Endothelial cell of umbilical vein (primary cell): ENCODE measurements at regions not wholly inside any gene's neighbourhood (a gene's known extent, or its start where the extent isn't known, plus 50 kb on each side); places are given as distances from the start of the nearest gene placed in this dataset.
A peak's percentile ranks its signal among the peaks of the same experiment; 100 is the strongest.

Source experiments
- BruUV-seq: library from RNA; stranded (reverse); fragments of 400-500 nt; replicated peaks from 2 replicates; lab custom pipeline; 2021; lab: Mats Ljungman, UMichigan
- CTCF ChIA-PET: fragments of 300-600, 350-600 bp; sonication (Branson Sonifier 250); formaldehyde crosslinking; loops from one replicate; lab custom pipeline; 2021; ENCODE audit warnings: antibody characterized with exemption, inconsistent platforms; lab: Charles Lee
- POLR2A ChIA-PET: fragments of 300-600, 350-600 bp; sonication (Branson Sonifier 250); formaldehyde crosslinking; loops from one replicate; lab custom pipeline; 2021; ENCODE audit warnings: antibody characterized with exemption, inconsistent platforms; lab: Charles Lee
- DNase-seq: peaks from one replicate; pipeline ENCODE4 v3.0.0-alpha.2; 2011; ENCODE audit warnings: low read depth, low spot score
- FAIRE-seq: peaks from 2 replicates; lab custom pipeline; 2011; peaks lifted over from hg19 to GRCh38; lab: Jason Lieb, UNC
- H2AFZ ChIP-seq: 2 replicates; pipeline ENCODE4 v1.6.0; 2012; ENCODE audit warnings: low read depth, low read length, control low read depth, inconsistent platforms
- H3K27ac ChIP-seq: 2 replicates; pipeline ENCODE4 v1.5.1; 2011; ENCODE audit warnings: low read depth, mild to moderate bottlenecking, control low read depth, low read length, moderate library complexity; ENCODE audit not compliant: insufficient read depth
- H3K27me3 ChIP-seq, 2 experiments: 2 replicates each; pipeline versions ENCODE4 v1.6.0 to v1.6.1; 2011; ENCODE audit warnings: low read length in 2 of 2, mixed read lengths in 1 of 2; ENCODE audit not compliant: control insufficient read depth in 2 of 2, insufficient read depth in 2 of 2
- H3K36me3 ChIP-seq, 2 experiments: 2 replicates in 1 of 2; 3 replicates in 1 of 2; pipeline ENCODE4 v1.5.1; 2011; ENCODE audit warnings: low read length in 2 of 2, mild to moderate bottlenecking in 1 of 2, moderate library complexity in 1 of 2; ENCODE audit not compliant: control insufficient read depth in 2 of 2, insufficient read depth in 2 of 2; ENCODE audit errors: extremely low read depth in 1 of 2
- H3K4me1 ChIP-seq: 3 replicates; pipeline ENCODE4 v1.5.1; 2011; ENCODE audit warnings: mild to moderate bottlenecking, low read length; ENCODE audit not compliant: control insufficient read depth, insufficient read depth; ENCODE audit errors: extremely low read depth
- H3K4me2 ChIP-seq: 2 replicates; pipeline ENCODE4 v1.6.1; 2011; ENCODE audit warnings: low read length, control low read depth, mixed read lengths; ENCODE audit not compliant: insufficient read depth
- H3K4me3 ChIP-seq, 3 experiments: fragments of 200-600 bp in 1 of 3; sonication (generic), shearing (Covaris generic) in 1 of 3; replicated peaks in 1 of 3; 2 replicates each; pipeline ENCODE4 v1.5.1; 2011 to 2016; ENCODE audit warnings: control low read depth in 3 of 3, low read length in 3 of 3, mild to moderate bottlenecking in 2 of 3, inconsistent platforms in 1 of 3, low read depth in 1 of 3, moderate library complexity in 1 of 3; ENCODE audit not compliant: insufficient read depth in 1 of 3
- H3K79me2 ChIP-seq: 2 replicates; pipeline ENCODE4 v1.6.0; 2012; ENCODE audit warnings: low read length, inconsistent platforms; ENCODE audit not compliant: control insufficient read depth, insufficient read depth
- H3K9ac ChIP-seq: replicated peaks from 2 replicates; pipeline ENCODE3; 2011; ENCODE audit warnings: low read length, control low read depth; ENCODE audit not compliant: insufficient read depth; ENCODE audit errors: extremely low read depth
- H3K9me1 ChIP-seq: replicated peaks from 3 replicates; pipeline ENCODE4 v1.6.0; 2011; ENCODE audit warnings: mild to moderate bottlenecking, low read length; ENCODE audit not compliant: control insufficient read depth, insufficient read depth; ENCODE audit errors: extremely low read depth
- H3K9me3 ChIP-seq: replicated peaks from 2 replicates; pipeline ENCODE4 v1.5.1; 2012; ENCODE audit warnings: low read length, inconsistent platforms; ENCODE audit not compliant: control insufficient read depth, insufficient read depth
- H4K20me1 ChIP-seq: replicated peaks from 2 replicates; pipeline ENCODE3; 2011; ENCODE audit warnings: mild to moderate bottlenecking, low read length; ENCODE audit not compliant: control insufficient read depth, insufficient read depth; ENCODE audit errors: extremely low read depth
- CTCF ChIP-seq, 2 donors: IDR thresholded peaks; 1 replicate in 1 of 2; 2 replicates in 1 of 2; pipeline ENCODE4 v1.5.1; 2011; ENCODE audit warnings: low read length in 2 of 2, mild to moderate bottlenecking in 2 of 2, moderate library complexity in 2 of 2, control low read depth in 1 of 2, inconsistent platforms in 1 of 2, low read depth in 1 of 2; ENCODE audit not compliant: insufficient read depth in 1 of 2; ENCODE audit errors: extremely low read depth in 1 of 2
- EZH2 ChIP-seq: IDR thresholded peaks from 2 replicates; pipeline ENCODE4 v1.6.1; 2012; ENCODE audit warnings: borderline replicate concordance, low read depth, mild to moderate bottlenecking, moderate library complexity, low read length, inconsistent platforms; ENCODE audit not compliant: severe bottlenecking
- FOS ChIP-seq: IDR thresholded peaks from 2 replicates; pipeline ENCODE4 v1.6.1; 2011; ENCODE audit warnings: mild to moderate bottlenecking, low read length, moderate library complexity, borderline replicate concordance; ENCODE audit not compliant: insufficient read depth
- GATA2 ChIP-seq: IDR thresholded peaks from 2 replicates; pipeline ENCODE4 v1.7.0; 2011; ENCODE audit warnings: low read depth, mild to moderate bottlenecking, moderate library complexity, mixed read lengths, low read length; ENCODE audit not compliant: insufficient read length, insufficient read depth
- JUN ChIP-seq: IDR thresholded peaks from 2 replicates; pipeline ENCODE4 v1.6.1; 2011; ENCODE audit warnings: borderline replicate concordance, low read depth; ENCODE audit not compliant: insufficient read length, insufficient read depth
- MYC ChIP-seq: IDR thresholded peaks from one replicate; pipeline ENCODE4 v1.6.1; 2011; ENCODE audit warnings: mild to moderate bottlenecking, low read depth, low read length
- POLR2A ChIP-seq: IDR thresholded peaks from 2 replicates; pipeline ENCODE4 v1.6.1; 2012; ENCODE audit warnings: low read depth, mild to moderate bottlenecking, control low read depth, low read length
- POLR2AphosphoS5 ChIP-seq: IDR thresholded peaks from 2 replicates; pipeline ENCODE4 v1.6.1; 2012; ENCODE audit warnings: low read depth, mild to moderate bottlenecking, control low read depth, low read length, moderate library complexity; ENCODE audit not compliant: insufficient read depth
- dilution Hi-C: fragments of 300-500 bp; cut with MboI; formaldehyde crosslinking; loops from one replicate; pipeline ENCODE4 v1.15.0; 2019; ENCODE audit warnings: low sequenced_read_pairs; ENCODE audit not compliant: extremely low pct_ligation_motif_present
- intact Hi-C: fragments of 100-400 bp; cut with micrococcal nuclease; formaldehyde crosslinking; loops from one replicate; pipeline ENCODE4 v1.10.0; 2022
- TF ChIP-seq, protein P1 (sequence below): IDR thresholded peaks from 2 replicates; pipeline ENCODE4 v1.6.1; 2011; ENCODE audit not compliant: insufficient read depth, insufficient read length

DNA sequence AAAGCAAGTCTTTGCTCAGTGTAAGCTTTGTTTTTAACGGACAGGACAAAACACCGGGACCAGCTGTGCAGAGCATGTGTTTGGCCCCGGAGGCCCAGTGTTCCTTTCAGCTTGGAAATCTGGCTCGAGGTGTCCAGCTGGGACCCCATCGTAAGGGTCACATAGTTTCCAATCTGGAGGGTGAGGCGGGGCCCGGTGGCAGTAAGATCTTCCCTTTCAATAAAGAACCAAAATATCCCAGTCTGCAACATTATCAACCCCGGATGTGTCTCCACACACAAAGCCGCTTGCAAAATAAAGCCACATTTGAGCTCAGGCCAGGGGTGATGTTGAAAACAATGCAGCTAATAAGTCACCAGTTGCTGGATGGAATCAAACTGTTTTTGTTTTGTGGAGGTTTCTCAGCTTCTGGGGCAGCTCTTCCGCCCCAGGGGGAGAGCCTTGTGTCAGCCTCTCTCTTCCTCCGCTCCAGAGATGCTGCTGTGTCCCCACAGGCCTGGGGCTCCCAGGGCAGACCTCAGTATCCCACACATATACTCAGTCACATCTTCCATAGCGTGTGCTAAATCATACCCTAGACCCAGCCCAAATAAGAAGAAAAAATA lies 138.6 kb upstream of the GLI2 start:
- DNase-seq = peak; percentile 45
- Histone ChIP-seq H3K9me3 (no peaks in the 10 kb centered on the region), H3K4me1 (no peaks in the 10 kb centered on the region), H3K9ac (no peak overlapping the region), H3K79me2 (no peaks in the 10 kb centered on the region), H3K27ac (no peak overlapping the region), H3K4me3 (no peak overlapping the region), H3K9me1 (no peaks in the 10 kb centered on the region), H3K27me3 (no peaks in the 10 kb centered on the region), H3K4me2 (no peak overlapping the region), H3K36me3 (no peaks in the 10 kb centered on the region), H4K20me1 (no peaks in the 10 kb centered on the region), H2AFZ (no peak overlapping the region)
- FAIRE-seq = no peak
- no TSS peak for BruUV-seq
- TF ChIP-seq POLR2A (no peak), FOS (no peak), CTCF (IDR thresholded peaks at IDR 0.05; ENCODE audit: extremely low read depth in 1 of 2, insufficient read depth in 1 of 2, low read depth in 1 of 2, low read length in 2 of 2) (no peak), POLR2AphosphoS5 (no peak)
- dilution Hi-C loops (no loop called here), intact Hi-C loops (no loop called here)
- ChIA-PET CTCF (interaction anchor here (1.2 to 2.0 kb wide), 3 partner anchors 9 to 76 kb away, joined by 3 to 7 read pairs (median 3); no protein-coding TSS in a partner anchor), POLR2A (no interaction called here)

GRCh38 chr2:120597595-120598193 lies 138.0 kb upstream of the GLI2 start:
- dilution Hi-C loops = no loop called here
- no peak overlapping the region for H2AFZ ChIP-seq
- no peak for TF ChIP-seq EZH2
- TF ChIP-seq CTCF (IDR thresholded peaks at IDR 0.05; ENCODE audit: extremely low read depth in 1 of 2, insufficient read depth in 1 of 2, low read depth in 1 of 2, low read length in 2 of 2) = no peak
- no peak for TF ChIP-seq FOS
- TF ChIP-seq POLR2AphosphoS5 = no peak
- TF ChIP-seq POLR2A = no peak
- TF ChIP-seq GATA2 = no peak
- TF ChIP-seq, protein P1, sequence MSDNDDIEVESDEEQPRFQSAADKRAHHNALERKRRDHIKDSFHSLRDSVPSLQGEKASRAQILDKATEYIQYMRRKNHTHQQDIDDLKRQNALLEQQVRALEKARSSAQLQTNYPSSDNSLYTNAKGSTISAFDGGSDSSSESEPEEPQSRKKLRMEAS = no peak
- no peak for TF ChIP-seq MYC
- TF ChIP-seq JUN = no peak
- H3K27ac ChIP-seq = no peak overlapping the region
- no peaks in the 10 kb centered on the region for H3K27me3 ChIP-seq
- no peaks in the 10 kb centered on the region for H3K79me2 ChIP-seq
- intact Hi-C loops = no loop called here
- no peak overlapping the region for H3K4me2 ChIP-seq
- H3K4me1 ChIP-seq = no peaks in the 10 kb centered on the region
- FAIRE-seq (no peak), DNase-seq (no peak)
- H3K9me3 ChIP-seq = no peaks in the 10 kb centered on the region
- ChIA-PET CTCF (interaction anchor here (2.0 kb wide), 1 partner anchor 10 kb away, joined by 7 read pairs; no protein-coding TSS in a partner anchor), POLR2A (no interaction called here)
- no TSS peak for BruUV-seq
- no peak overlapping the region for H3K4me3 ChIP-seq
- no peak overlapping the region for H3K9ac ChIP-seq
- H3K36me3 ChIP-seq = no peaks in the 10 kb centered on the region
- H3K9me1 ChIP-seq = no peaks in the 10 kb centered on the region
- no peaks in the 10 kb centered on the region for H4K20me1 ChIP-seq
